C4-2B (cell line): ENCODE measurements at regions not wholly inside any gene's neighbourhood (a gene's known extent, or its start where the extent isn't known, plus 50 kb on each side); places are given as distances from the start of the nearest gene placed in this dataset.

ENCODE experiments used
- CTCF ChIP-seq: fragments of 450-650 bp; conservative IDR thresholded peaks from 2 replicates; pipeline ENCODE4 v1.5.1; 2017; ENCODE audit warnings: mild to moderate bottlenecking
- ZFX ChIP-seq: fragments of 450-650 bp; IDR thresholded peaks from 2 replicates; pipeline ENCODE4 v1.6.1; 2017

GRCh38 chr4:187475901-187476300 is 519.7 kb upstream of the ZFP42 start:
- TF ChIP-seq CTCF (no peak), ZFX (no peak)
